GM18861 (cell line): ENCODE measurements at regions not wholly inside any gene's neighbourhood (a gene's known extent, or its start where the extent isn't known, plus 50 kb on each side); places are given as distances from the start of the nearest gene placed in this dataset.

ENCODE experiments used
- ATAC-seq: cut with Tn5 transposase; IDR thresholded peaks from one replicate; pipeline ENCODE4 v1.9.1; 2021; ENCODE audit not compliant: unreplicated experiment

DNA sequence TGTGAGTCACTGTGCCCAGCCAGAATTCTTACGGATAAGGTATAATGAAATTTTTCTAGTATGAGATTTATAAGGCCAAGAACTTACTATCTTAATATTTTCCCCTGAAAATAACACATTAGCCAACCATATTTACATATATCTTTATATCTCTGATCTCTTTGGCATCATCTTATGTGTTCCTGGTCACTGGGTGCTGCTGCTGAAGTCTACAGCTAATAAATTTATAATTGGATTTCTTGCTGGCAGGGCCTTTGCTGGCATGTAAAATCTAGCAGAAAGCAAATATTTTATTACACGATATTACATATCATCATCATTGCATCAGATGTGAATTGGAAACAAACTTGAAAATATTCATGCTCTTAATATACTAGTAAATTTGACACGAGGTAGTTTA, 590.7 kb downstream of the ANXA1 start:
- ATAC-seq, result no peak

DNA sequence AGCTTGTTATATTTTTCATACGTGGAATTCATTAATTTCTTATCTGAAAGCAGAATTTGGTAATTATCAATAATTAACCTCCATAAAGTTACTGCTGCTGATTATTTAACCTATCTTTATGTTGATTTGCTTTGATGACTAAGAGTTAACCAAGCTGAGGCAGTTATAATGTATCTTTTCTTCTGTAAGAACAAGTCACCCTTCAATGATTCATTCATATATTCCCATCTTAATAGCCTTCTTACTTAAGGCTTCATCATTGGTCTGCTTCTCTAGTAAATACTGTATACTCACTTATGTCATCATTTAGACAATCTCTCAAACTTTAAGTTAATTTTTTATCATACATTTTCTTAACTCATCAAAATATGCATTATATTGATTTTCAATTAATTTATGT, 592.2 kb downstream of the ANXA1 start:
- ATAC-seq, result no peak

DNA sequence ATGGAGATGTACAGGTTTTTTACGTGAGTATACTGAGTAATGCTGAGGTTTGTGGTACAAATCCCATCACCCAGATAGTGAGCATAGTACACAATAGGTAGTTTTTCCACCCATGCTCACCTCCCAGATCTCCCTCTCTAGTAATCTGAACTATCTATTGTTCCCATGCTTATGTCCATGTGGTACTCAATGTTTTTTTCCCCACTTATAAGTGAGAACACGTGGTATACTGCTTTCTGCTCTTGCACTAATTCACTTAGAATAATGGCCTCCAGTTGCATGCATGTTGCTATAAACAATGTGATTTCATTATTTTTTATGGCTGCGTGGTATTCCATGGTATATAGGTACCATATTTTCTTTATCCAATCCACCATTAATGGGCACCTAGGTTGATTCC, 593.9 kb downstream of the ANXA1 start:
- no peak for ATAC-seq

DNA sequence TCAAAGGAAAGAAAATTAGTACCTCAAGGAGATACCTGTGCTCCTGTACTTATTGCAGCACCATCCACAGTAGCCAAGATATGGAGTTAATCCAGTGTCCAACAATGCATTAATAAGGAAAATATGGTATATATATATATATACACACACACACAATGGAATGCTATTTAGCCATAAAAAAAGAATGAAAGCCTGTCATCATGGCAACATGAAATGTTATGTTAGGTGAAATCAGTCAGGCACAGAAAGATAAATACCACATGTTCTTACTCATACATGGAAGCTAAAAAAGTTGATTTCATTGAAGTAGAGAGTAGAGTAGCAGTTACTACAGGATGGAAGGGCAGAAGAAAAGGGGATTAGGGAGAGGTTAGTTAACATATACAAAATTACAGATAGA, 601.5 kb downstream of the ANXA1 start:
- ATAC-seq, result no peak

DNA sequence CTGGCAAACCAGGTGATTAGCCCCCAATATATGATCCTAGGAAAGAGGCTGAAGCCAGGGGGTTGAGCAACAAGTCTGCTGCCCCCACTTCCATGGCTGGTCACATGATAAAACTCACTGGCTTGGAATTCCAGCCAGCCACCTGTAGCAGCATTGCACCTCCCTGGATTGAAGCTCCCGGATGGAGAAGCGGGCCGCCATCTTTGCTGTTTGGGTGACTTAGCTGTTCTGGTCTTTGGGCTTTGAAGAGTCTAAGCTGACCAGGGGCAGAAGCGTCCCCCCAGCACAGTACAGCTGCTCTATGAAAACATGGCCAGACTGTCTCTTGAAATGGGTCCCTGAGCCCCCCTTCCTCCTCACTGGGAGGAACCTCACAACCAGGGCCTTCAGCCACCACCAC, 610.2 kb downstream of the ANXA1 start:
- no peak for ATAC-seq

DNA sequence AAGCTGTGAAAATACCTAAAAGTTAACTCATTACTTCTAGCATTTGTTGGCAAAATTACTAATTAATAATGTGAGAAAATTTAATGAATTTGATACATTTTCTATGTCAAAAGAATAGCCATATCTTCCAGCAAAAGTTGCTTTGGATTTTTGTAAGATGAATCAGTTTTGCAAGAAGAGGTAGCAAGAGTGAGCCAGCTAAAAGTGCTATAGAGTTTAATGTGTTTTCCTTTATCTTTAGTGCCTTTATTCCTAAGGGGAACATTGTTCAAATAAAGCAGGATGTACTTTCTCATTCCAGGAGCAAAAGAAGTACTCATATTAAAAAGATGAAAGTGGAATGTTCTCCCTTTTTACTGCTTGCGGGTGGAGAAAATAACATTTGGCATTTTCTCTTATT, 622.2 kb downstream of the ANXA1 start:
- no peak for ATAC-seq

DNA sequence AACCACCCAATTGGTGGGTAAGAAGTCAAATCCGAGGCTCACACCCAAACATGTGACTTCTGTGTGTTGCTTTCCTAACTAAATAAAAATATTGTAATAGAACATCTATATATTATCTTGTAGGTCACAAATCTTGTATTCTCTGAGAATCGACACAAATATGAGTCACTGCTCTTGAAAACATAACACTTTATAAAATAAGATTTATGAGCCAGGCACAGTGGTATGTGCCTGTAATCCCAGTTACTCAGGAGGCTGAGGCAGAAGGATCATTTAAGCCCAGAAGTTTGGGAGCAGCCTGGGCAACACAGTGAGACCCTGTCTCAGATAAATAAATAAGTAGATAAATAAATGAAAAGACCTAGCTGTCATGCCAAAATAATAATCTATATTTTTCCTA, 624.1 kb downstream of the ANXA1 start:
- no peak for ATAC-seq

DNA sequence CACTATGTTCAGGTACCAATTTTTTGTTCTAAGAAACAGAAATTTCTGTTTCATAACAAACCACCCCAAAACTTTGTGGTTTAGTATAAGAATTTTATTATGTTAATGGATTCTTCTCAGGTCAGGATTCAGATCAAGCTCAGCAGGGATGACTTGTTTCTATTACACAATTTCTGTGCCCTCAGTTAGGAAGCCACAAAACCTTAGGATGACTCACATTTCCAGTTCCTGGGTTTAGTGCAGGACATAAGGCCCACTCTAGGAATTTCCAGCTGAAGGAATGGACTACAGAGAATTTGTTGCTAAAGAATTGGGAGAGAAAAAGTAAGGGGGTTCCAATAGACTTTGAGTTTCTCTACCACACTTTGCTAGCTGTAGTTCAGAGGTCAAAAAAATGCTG, 629.3 kb downstream of the ANXA1 start:
- ATAC-seq, result no peak

DNA sequence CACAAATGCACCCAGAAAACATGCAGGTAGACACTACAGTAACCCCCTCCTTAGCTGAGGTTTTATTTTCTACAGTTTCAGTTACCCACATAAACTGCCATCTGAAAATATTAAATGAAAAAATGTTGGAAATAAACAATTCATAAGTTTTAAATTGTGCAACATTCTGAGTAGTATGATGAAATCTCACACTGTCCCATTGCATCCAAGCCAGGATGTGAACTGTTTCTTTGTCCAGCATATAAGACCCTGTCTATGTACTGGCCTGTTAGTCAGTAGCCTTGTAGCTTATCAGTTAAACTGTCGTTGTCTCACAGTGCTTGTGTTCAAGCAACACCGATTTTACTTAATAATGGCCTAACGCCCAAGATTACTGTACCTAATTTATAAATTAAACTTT, 630.5 kb downstream of the ANXA1 start:
- ATAC-seq, result no peak

DNA sequence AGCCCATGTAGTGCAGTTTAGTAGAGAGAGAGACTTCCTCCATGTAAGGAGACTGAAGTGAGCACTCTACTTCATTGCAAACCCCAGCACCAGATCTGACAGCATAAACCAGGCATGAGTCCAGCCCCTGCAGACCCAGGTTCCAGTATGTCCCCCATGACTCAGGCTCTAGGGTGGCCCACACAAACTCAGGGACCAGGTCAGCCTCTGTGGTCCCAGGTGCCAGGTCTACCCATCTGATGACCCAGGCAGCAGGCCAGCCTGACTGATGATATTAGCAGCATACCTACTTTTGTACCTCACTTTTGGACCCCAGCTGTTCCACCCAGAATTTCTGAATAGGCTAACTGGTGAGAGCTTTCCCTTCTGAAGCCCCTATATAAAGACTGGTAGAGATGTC, 647.8 kb downstream of the ANXA1 start:
- ATAC-seq, result no peak

DNA sequence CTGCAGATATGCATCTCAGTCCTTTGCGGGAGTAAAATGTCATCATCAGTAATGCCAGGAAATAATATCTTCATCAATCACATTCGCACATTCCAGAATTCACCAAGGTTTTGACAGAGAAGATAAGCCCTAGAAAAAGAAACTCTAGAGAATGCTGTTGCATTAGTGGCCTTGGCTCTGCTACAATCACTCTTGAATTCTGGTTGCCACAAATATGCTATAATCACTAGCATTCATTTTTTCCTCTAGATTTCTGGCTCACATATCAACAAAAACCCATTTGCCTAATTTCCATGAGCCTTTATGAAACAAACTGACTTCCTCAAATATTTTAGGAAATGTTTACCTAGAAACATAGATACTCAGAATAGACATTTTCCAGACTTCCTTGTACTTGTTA, 653.4 kb downstream of the ANXA1 start:
- no peak for ATAC-seq

DNA sequence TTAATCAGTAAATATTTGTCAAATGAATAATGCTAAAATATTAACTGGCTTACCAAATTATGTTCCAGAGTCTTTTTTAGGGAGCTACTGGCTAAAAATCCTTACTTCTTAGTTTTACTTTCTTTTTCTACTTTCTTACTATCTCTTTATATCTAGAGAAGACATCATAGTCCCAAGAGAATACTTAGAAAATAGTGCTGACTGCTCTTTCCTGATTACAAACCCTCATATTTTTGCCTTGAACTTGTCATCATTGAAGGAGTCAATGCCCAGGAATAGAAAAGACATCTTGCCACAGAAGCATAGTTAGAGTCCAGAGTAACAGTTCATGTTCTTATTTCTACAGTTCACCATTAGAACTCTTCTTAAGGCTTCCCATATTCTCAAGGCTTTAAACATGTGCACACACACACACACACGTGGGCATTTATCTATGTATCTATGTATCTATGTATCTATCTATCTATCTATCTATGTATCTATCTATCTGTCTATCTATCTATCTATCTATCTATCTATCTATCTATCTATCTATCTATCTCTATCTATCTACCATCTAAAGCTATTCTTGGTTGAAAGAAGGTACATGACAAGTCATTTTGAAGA, 654.3 kb downstream of the ANXA1 start:
- no peak for ATAC-seq

DNA sequence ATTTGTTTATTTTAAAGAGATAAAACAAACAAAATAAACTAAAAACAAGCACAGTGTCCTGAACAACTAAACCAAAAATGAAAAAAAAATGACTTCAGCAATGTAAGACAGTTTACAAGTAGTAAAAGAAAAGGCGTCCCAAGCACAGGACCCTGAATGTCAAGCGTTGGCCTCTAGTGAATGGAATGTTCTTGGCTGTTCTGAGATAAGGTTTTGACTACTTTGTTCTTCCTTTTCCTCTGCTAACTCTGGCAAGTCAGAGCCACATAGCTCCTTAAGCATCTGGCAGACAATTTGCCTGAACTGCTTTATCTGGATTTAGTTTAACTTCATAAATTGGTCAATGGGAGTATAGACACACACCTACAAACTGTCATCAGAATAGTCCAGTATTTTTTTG, 655.2 kb downstream of the ANXA1 start:
- no peak for ATAC-seq

DNA sequence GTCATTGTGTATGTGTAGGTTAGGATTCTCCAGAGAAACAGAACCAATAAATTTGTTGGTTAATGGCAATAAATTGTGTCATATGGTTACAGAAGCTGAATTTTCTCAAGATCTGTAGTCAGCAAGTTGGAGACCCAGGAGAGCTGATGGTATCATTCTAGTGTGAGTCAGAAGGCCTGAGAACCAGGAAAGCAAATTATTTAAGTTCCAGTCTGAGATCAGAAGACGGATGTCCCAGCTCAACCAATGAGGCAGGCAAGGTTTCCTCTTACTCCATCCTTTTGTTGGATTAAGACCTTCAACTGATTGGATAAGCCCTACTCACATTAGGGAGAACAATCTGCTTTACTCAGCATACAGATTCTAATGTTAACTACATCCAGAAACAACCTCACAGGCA, 656.3 kb downstream of the ANXA1 start:
- ATAC-seq, result no peak

DNA sequence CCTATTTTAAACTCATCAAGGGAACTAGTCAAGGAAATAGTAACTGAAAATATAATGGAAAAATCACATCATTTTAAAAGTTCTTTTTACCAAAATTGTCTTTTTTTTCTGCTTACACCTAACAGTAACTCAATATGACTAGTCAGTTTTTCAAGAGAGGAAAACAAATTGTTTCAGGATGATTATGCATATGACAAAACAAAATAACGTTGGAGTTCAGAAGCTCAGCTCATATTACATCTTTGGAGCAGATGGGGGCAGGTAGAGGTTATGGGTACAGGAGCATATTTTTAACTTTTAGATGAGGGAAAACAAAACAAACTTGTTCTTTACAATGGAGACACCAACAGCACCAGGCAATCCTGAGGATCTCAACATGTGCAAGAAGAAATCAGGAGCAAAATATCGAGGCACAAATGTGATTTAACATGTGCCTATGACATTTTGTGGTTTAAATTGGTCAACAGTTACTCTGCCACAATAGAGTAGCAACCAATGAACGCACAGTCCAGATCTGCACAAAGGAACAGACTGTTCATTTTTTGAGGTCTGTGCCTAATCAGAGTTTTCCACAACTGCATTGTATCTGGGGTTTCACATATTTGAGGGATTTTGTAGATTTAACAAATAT, 659.0 kb downstream of the ANXA1 start:
- ATAC-seq, result no peak

DNA sequence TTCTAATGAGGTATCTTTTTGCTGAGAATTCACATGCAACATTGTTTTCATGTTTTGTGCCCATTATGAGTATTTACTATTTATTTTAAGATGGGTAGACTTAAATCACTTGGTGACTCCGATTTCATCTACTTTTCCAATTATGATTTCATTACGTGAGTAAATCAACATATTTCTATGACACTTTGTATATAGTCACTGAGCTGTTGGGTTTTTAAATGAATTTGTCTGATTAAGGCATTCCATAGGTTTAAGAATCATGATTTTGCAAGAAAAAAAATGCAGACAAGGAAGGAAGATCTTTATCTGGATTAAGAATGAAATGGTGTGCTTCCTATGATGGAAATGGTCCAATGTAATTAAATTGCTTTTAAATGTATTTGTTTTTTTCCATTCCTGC, 661.9 kb downstream of the ANXA1 start:
- ATAC-seq, result no peak

DNA sequence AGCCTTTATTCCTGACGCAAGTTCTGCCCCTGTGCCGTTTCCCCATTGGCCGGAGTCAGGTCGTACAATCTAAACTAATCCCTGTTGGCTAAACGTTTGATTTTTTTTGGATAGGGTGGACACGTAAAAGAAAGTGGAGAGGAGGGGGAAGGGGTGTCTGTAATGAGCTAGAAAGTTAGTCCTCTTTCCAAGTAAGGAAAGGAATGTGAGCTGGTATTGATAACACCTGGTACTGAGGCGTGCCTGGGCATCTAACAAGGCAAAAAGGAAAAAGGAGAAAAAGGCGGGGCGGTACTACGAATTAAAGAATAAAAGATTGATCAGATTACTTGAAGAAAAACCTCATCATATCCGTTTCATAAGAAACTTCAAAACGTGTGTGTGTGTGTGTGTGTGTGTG, 665.2 kb downstream of the ANXA1 start:
- no peak for ATAC-seq

DNA sequence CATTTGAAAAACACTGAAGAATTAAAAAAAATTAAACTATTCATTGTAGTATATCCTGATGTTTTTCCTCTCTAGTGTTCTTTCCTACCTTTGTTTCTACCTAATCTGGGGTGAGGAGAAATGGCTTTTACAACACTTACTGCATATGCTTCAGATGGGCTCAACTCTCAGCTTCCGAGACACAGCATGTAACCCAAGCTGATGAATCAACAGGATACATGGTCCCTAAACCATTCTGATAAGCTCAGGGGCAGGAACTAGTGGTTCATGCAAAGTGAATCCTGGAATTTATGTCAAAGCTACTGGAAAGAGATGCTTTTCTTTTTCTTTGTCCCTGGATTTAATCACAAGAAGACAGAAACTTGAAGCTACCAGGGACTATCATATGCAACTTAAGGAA, 672.5 kb upstream of the RORB start:
- ATAC-seq, result no peak

DNA sequence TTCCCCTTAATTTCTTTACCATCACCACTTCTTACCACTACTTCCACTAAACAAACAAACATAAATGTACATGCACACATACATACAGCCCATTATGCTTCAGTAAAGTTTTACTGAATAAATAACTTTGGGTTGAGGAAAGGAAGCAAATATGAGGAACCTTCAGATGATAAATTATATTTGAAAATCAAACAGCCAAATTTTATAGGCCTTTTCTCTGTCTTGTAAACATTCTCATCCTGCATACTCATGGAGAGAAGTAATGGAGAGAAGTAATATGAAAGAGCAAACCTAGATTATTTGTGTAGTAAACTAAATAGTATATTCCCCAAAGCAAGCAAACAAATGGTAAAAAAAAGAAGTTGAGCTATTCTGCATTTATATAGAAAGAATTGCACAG, 658.3 kb upstream of the RORB start:
- ATAC-seq, result no peak

DNA sequence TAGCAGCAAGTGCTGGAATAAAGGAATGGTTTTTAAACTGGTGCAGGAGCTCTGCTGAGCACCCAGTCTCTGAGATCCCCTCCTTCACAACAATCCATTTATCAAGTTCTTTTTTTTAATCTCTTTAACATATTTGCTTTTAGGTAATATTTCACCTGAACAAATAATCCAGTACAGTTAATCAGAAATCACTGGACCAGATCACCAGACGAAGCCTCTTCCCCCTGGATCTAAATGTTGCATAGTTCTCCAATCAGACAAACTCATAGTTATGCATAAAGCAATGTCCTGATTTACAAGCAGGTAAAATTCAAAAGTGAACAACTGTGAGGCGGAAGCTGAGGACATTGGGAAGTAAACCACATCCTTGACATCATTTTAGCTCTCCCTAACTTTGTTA, 657.7 kb upstream of the RORB start:
- no peak for ATAC-seq

DNA sequence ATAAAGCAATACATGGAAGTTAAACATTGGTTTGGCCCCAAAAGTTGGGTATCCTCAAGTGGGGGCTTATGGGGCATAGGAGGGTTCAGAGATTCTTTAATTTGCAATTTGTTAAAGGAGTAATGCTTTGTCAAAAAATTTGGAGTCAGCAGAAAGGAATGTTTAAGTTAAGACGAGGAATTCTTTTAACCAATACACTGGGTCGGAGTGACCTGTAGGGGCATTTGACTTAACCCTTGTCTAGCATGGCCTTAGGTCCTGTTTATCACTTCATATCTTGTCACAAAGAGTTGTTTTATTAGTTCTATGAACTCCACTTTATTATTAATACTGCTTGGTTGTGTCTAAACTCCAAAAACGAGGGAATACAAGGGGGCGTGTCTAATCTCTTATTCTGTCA, 656.1 kb upstream of the RORB start:
- ATAC-seq, result no peak

DNA sequence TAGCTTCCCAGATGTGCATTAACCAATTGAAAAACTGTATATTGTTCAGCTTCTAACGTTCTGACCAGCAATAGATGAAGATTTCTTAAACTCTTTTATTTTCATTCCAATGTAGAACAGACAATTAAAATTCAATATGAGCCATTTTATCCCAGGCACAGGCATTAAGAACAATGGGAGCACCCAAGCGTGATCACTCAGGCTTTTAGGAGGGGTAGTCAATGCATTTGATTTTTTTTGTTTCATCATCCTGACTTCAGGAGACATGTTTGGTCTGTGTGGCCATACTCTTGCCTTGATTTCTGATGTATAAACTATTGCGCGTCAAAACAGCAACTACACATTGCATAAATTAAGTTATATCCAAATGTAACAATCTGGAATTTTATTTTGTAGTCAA, 653.0 kb upstream of the RORB start:
- no peak for ATAC-seq

DNA sequence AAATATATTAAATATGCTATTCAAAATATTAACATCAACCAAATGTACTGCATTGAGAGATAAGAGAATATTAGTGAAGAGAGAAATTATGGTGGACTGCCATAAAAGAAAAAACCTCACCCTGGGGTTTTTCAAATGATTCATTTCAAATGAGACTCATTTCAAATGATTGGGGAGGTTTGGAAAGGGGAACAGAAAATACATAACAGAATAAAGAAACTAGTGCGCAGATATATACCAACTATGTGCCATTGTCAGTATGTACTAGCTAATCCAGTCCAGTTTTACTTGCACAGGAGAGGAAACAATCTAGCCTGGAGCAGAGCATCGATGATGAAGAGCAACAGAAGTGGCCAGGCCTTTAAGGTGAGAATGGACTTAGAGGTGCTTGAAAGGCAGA, 651.6 kb upstream of the RORB start:
- ATAC-seq, result peak; percentile 68
